Osteocyte (in vitro differentiated cells): ENCODE measurements at regions not wholly inside any gene's neighbourhood (a gene's known extent, or its start where the extent isn't known, plus 50 kb on each side); places are given as distances from the start of the nearest gene placed in this dataset.

ENCODE experiments used
- DNase-seq: peaks from one replicate; pipeline ENCODE4 v3.0.0; 2021; ENCODE audit warnings: mixed read lengths; ENCODE audit not compliant: unreplicated experiment; ENCODE audit errors: extremely low spot score
- H3K27ac Mint-ChIP-seq: one replicate; pipeline ENCODE4 v1.8.0; 2021; ENCODE audit warnings: mild to moderate bottlenecking, mixed read lengths; ENCODE audit not compliant: unreplicated experiment
- H3K27me3 Mint-ChIP-seq: one replicate; pipeline ENCODE4 v1.8.0; 2021; ENCODE audit warnings: mixed read lengths; ENCODE audit not compliant: unreplicated experiment
- H3K36me3 Mint-ChIP-seq: one replicate; pipeline ENCODE4 v1.8.0; 2021; ENCODE audit warnings: mixed read lengths; ENCODE audit not compliant: unreplicated experiment
- H3K4me1 Mint-ChIP-seq: one replicate; pipeline ENCODE4 v1.8.0; 2021; ENCODE audit warnings: mixed read lengths; ENCODE audit not compliant: unreplicated experiment
- H3K4me3 Mint-ChIP-seq: one replicate; pipeline ENCODE4 v1.8.0; 2021; ENCODE audit warnings: mild to moderate bottlenecking, moderate library complexity, mixed read lengths; ENCODE audit not compliant: unreplicated experiment
- H3K9me3 Mint-ChIP-seq: one replicate; pipeline ENCODE4 v1.8.0; 2021; ENCODE audit warnings: mixed read lengths; ENCODE audit not compliant: unreplicated experiment
- TF ChIP-seq, protein P1 (sequence below): fragments of 200-600 bp; sonication (generic); IDR thresholded peaks from 2 replicates; pipeline ENCODE4 v1.5.0; 2021; ENCODE audit warnings: antibody characterized with exemption, mild to moderate bottlenecking, moderate library complexity

DNA sequence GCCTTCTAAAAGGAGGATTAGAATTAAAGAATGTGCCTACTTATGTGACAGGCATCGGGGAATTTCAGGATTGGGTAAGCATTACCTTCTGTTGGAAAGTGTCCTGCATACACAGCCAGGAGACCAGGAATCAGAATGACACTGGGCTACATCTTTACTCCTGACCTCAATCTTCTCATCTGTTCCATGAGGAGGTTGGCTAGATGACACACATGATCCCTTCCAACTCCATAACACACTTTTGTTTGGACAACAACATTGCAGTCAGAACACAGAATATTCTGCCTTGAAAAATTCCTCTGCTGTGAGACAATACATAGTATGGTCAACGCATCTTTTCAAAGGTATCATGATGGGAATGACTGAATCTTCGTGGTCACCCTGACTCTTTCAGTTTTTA lies 1281.2 kb upstream of the SORCS1 start:
- Mint-ChIP-seq H3K4me3 (no peak overlapping the region), H3K27ac (no peak overlapping the region), H3K36me3 (no peaks in the 10 kb centered on the region), H3K9me3 (peaks cover 11% of the 10 kb centered on the region), H3K4me1 (no peaks in the 10 kb centered on the region), H3K27me3 (no peaks in the 10 kb centered on the region)
- no peak for DNase-seq
- TF ChIP-seq, protein P1, sequence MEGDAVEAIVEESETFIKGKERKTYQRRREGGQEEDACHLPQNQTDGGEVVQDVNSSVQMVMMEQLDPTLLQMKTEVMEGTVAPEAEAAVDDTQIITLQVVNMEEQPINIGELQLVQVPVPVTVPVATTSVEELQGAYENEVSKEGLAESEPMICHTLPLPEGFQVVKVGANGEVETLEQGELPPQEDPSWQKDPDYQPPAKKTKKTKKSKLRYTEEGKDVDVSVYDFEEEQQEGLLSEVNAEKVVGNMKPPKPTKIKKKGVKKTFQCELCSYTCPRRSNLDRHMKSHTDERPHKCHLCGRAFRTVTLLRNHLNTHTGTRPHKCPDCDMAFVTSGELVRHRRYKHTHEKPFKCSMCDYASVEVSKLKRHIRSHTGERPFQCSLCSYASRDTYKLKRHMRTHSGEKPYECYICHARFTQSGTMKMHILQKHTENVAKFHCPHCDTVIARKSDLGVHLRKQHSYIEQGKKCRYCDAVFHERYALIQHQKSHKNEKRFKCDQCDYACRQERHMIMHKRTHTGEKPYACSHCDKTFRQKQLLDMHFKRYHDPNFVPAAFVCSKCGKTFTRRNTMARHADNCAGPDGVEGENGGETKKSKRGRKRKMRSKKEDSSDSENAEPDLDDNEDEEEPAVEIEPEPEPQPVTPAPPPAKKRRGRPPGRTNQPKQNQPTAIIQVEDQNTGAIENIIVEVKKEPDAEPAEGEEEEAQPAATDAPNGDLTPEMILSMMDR = no peak

DNA sequence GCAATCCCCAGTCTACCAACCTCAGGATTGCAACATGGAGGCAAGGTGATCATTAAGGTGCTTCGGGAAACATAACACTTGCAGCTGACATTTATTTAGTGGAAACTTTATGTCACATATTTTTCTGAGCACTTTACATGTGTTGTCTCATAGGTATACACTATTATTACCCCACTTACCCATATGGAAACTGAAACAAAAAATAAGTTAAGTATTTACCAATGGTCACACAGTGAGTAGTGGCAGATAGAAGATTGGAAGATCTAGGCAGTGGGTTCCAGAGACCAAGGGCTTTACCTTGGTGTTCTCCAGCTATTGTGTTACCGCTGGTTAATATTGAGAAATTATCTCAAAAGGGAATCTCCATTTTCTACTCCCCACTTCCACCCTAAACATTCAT lies 1279.1 kb upstream of the SORCS1 start:
- Mint-ChIP-seq H3K27ac (no peak overlapping the region), H3K36me3 (no peaks in the 10 kb centered on the region), H3K4me3 (no peak overlapping the region), H3K27me3 (no peaks in the 10 kb centered on the region), H3K4me1 (no peaks in the 10 kb centered on the region), H3K9me3 (peaks cover 24% of the 10 kb centered on the region)
- TF ChIP-seq, protein P1 = no peak
- no peak for DNase-seq

DNA sequence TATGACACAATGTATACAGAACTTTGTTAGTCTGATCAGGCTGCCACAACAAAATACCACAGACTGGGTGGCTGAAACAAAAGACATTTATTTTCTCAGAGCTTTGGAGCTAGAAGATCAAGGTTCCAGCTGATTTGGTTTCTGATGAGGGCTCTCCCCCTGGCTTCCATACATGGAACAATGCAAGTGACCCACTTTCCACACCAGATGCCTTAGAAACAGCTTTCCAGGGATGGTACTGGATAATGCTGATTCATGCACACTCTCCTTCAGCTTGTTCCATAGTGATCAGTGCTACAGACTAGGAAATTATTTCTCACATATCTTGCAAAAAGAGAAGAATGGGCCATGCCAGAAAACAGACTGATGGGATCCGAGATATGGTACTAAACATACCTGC lies 1274.9 kb upstream of the SORCS1 start:
- Mint-ChIP-seq H3K36me3 (no peaks in the 10 kb centered on the region), H3K4me3 (no peak overlapping the region), H3K4me1 (no peaks in the 10 kb centered on the region), H3K27me3 (no peaks in the 10 kb centered on the region), H3K27ac (no peak overlapping the region), H3K9me3 (peaks cover 30% of the 10 kb centered on the region)
- no peak for DNase-seq
- TF ChIP-seq, protein P1 = no peak

DNA sequence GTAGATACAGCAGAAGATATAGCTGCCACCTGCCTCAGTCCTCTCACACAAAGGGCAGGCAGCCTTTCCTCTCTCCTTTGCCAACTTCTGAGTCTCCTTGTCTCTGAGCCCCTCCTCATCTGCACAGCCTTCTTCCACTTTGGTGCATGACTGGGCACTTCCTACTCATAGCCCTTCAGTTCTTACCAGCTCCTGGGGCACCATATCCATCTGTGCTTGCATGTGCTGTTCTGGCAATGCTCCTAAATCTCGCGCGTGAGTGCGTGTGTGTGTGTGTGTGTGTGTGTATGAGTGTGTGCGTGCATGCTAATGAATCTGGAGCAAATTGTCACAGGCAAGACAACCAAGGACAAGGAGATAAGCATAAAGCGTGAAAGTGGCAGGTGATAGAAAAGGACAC lies 1271.6 kb upstream of the SORCS1 start:
- Mint-ChIP-seq H3K27ac (no peak overlapping the region), H3K36me3 (no peaks in the 10 kb centered on the region), H3K9me3 (peaks cover 43% of the 10 kb centered on the region), H3K4me1 (no peaks in the 10 kb centered on the region), H3K27me3 (no peaks in the 10 kb centered on the region), H3K4me3 (no peak overlapping the region)
- TF ChIP-seq, protein P1 = no peak
- no peak for DNase-seq

DNA sequence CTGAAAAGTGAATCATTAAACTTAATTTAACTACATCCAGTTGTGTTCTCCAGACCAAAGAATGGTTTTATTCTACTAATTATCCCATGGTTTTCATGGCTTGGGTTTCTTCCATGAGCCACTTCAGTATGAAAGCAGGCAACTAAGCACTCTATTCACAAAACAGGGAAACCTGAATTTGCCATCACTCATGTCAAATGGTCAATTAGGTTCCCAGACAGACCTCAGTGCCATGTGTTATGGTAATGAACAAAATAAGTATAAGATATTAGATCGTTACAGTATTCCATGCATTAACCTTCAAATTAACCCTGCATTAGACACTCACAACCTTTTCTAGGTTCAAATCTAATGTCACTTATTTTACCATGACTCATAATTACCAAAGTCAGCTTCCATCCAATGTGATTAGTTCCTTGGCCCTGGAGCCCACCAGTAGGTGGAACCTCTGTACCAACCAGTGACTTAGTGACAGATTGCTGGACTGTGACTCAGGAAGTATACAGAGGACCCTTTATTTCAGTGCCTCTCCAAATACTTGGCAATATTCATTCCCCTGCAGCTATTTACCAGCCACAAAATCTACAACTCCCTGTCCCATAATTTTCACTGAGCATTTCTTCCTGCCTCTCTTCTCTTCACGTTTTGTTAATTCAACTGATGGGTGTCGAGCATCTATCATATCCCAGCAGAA lies 1270.2 kb upstream of the SORCS1 start:
- Mint-ChIP-seq H3K36me3 (no peaks in the 10 kb centered on the region), H3K9me3 (peaks cover 41% of the 10 kb centered on the region), H3K4me1 (no peaks in the 10 kb centered on the region), H3K27ac (no peak overlapping the region), H3K27me3 (no peaks in the 10 kb centered on the region), H3K4me3 (no peak overlapping the region)
- DNase-seq = no peak
- TF ChIP-seq, protein P1 = no peak
